ENCODE measurements at regions not wholly inside any gene's neighbourhood (a gene's known extent, or its start where the extent isn't known, plus 50 kb on each side); places are given as distances from the start of the nearest gene placed in this dataset.
A peak's percentile ranks its signal among the peaks of the same experiment; 100 is the strongest.
"Not testable (repeated sequence)": the region's sequence is repeated elsewhere in the genome, so short reads cannot be mapped to it uniquely, and the experiment has no call there.

GRCh38 chr1:61556631-61557030, 168.3 kb downstream of the TM2D1 start:
- Mint-ChIP-seq H3K27me3 (ENCODE audit: insufficient read depth) (peaks cover 1% of the 10 kb centered on the region; the same call in 1 of the 2 replicates), H3K36me3 (ENCODE audit: low read depth) (no peaks in the 10 kb centered on the region), H3K9me3 (peaks cover 15% of the 10 kb centered on the region), H3K4me1 (ENCODE audit: low read depth) (no peaks in the 10 kb centered on the region), H3K27ac (no peak overlapping the region), H3K4me3 (no peak overlapping the region)
- DNase-seq, result no peak
- TF ChIP-seq CTCF (IDR thresholded peaks at IDR 0.05), result no peak

- H3K9me3 Mint-ChIP-seq, result peaks cover 15% of the 10 kb centered on the region
- H3K27ac Mint-ChIP-seq, result no peak overlapping the region
- no peak for DNase-seq
- H3K27me3 Mint-ChIP-seq (ENCODE audit: insufficient read depth), result no peaks in the 10 kb centered on the region; the same call in 1 of the 2 replicates
- no peak overlapping the region for H3K4me3 Mint-ChIP-seq
- no peak for TF ChIP-seq CTCF (IDR thresholded peaks at IDR 0.05)
- no peaks in the 10 kb centered on the region for H3K4me1 Mint-ChIP-seq (ENCODE audit: low read depth)
- H3K36me3 Mint-ChIP-seq (ENCODE audit: low read depth), result no peaks in the 10 kb centered on the region
These were observed 172.2 kb downstream of the TM2D1 start for GRCh38 chr1:61552630-61553305.

GRCh38 chr1:61547302-61547701, 177.6 kb downstream of the TM2D1 start:
- not testable (repeated sequence) for H3K27me3 Mint-ChIP-seq (ENCODE audit: insufficient read depth); DNase-seq; H3K9me3 Mint-ChIP-seq; H3K4me3 Mint-ChIP-seq; H3K4me1 Mint-ChIP-seq (ENCODE audit: low read depth); H3K27ac Mint-ChIP-seq; H3K36me3 Mint-ChIP-seq (ENCODE audit: low read depth)

DNA sequence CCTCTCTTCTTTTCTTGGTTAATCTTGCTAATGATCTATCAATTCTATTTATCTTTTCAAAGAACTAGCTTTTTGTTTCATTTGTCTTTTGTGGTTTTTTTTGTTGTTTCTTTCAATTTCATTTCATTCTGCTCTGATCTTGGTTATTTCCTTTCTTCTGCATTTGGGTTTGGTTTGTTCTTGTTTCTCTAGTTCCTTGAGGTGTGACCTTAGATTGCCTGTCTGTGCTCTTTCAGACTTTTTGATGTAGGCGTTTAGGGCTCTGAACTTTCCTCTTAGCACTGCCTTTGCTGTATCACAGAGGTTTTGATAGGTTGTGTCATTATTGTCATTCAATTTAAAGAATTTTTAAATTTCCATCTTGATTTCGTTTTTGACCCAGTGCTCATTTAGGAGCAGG, 180.1 kb downstream of the TM2D1 start:
- not testable (repeated sequence) for H3K9me3 Mint-ChIP-seq; H3K4me1 Mint-ChIP-seq (ENCODE audit: low read depth); H3K4me3 Mint-ChIP-seq; H3K27me3 Mint-ChIP-seq (ENCODE audit: insufficient read depth); DNase-seq; H3K27ac Mint-ChIP-seq; H3K36me3 Mint-ChIP-seq (ENCODE audit: low read depth)

DNA sequence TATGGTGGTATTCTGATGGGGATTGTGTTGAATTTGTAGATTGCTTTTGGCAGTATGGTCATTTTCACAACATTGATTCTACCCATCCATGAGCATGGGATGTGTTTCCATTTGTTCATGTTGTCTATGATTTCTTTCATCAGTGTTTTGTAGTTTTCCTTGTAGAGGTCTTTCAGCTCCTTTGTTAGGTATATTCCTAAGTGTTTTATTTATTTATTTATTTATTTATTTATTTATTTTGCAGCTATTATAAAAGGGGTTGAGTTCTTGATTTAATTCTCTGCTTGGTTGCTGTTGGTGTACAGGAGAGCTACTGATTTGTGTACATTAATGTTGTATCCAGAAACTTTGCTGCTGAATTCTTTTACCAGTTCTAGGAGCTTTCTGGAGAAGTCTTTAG, 181.4 kb downstream of the TM2D1 start:
- DNase-seq; H3K4me1 Mint-ChIP-seq (ENCODE audit: low read depth); H3K4me3 Mint-ChIP-seq: not testable (repeated sequence)

GRCh38 chr1:61539720-61540462, 185.1 kb downstream of the TM2D1 start:
- Mint-ChIP-seq H3K27ac (no peak overlapping the region), H3K27me3 (ENCODE audit: insufficient read depth) (peaks cover 2% of the 10 kb centered on the region; the same call in 1 of the 2 replicates), H3K36me3 (ENCODE audit: low read depth) (no peaks in the 10 kb centered on the region), H3K4me3 (no peak overlapping the region), H3K9me3 (no peaks in the 10 kb centered on the region; the same call in none of the 2 replicates), H3K4me1 (ENCODE audit: low read depth) (peaks cover 6% of the 10 kb centered on the region; the same call in 1 of the 2 replicates)
- peak; percentile 71 for DNase-seq
- no peak for TF ChIP-seq CTCF (IDR thresholded peaks at IDR 0.05)

More for the DNA sequence above, 181.4 kb downstream of the TM2D1 start:
- not testable (repeated sequence) for H3K36me3 Mint-ChIP-seq (ENCODE audit: low read depth); H3K9me3 Mint-ChIP-seq; H3K27me3 Mint-ChIP-seq (ENCODE audit: insufficient read depth); H3K27ac Mint-ChIP-seq

GRCh38 chr1:61538228-61538627, 186.7 kb downstream of the TM2D1 start:
- TF ChIP-seq CTCF (IDR thresholded peaks at IDR 0.05), result no peak
- Mint-ChIP-seq H3K4me1 (ENCODE audit: low read depth) (peaks cover 6% of the 10 kb centered on the region; the same call in 1 of the 2 replicates), H3K9me3 (no peaks in the 10 kb centered on the region; the same call in none of the 2 replicates), H3K4me3 (no peak overlapping the region), H3K36me3 (ENCODE audit: low read depth) (no peaks in the 10 kb centered on the region), H3K27me3 (ENCODE audit: insufficient read depth) (peaks cover 2% of the 10 kb centered on the region; the same call in 1 of the 2 replicates), H3K27ac (no peak overlapping the region)
- no peak for DNase-seq

All from HFFc6 (cell line).